AG10803 (cell line): ENCODE measurements at regions not wholly inside any gene's neighbourhood (a gene's known extent, or its start where the extent isn't known, plus 50 kb on each side); places are given as distances from the start of the nearest gene placed in this dataset.
A peak's percentile ranks its signal among the peaks of the same experiment; 100 is the strongest.

ENCODE experiments used
- DNase-seq: peaks from one replicate; pipeline ENCODE4 v3.0.0; 2010; ENCODE audit warnings: low read depth
- H3K4me3 ChIP-seq: 2 replicates; pipeline ENCODE4 v1.5.1; 2011; ENCODE audit warnings: mild to moderate bottlenecking, low read length, control low read depth
- TF ChIP-seq, protein P1 (sequence below): conservative IDR thresholded peaks from 2 replicates; pipeline ENCODE4 v1.5.1; 2011; ENCODE audit warnings: mild to moderate bottlenecking, low read length, control low read depth, inconsistent platforms

- no peak for DNase-seq
- H3K4me3 ChIP-seq: no peak overlapping the region
- TF ChIP-seq, protein P1, sequence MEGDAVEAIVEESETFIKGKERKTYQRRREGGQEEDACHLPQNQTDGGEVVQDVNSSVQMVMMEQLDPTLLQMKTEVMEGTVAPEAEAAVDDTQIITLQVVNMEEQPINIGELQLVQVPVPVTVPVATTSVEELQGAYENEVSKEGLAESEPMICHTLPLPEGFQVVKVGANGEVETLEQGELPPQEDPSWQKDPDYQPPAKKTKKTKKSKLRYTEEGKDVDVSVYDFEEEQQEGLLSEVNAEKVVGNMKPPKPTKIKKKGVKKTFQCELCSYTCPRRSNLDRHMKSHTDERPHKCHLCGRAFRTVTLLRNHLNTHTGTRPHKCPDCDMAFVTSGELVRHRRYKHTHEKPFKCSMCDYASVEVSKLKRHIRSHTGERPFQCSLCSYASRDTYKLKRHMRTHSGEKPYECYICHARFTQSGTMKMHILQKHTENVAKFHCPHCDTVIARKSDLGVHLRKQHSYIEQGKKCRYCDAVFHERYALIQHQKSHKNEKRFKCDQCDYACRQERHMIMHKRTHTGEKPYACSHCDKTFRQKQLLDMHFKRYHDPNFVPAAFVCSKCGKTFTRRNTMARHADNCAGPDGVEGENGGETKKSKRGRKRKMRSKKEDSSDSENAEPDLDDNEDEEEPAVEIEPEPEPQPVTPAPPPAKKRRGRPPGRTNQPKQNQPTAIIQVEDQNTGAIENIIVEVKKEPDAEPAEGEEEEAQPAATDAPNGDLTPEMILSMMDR: no peak
Measured at GRCh38 chrX:131745942-131746489, 202.1 kb downstream of the OR13H1 start.

DNA sequence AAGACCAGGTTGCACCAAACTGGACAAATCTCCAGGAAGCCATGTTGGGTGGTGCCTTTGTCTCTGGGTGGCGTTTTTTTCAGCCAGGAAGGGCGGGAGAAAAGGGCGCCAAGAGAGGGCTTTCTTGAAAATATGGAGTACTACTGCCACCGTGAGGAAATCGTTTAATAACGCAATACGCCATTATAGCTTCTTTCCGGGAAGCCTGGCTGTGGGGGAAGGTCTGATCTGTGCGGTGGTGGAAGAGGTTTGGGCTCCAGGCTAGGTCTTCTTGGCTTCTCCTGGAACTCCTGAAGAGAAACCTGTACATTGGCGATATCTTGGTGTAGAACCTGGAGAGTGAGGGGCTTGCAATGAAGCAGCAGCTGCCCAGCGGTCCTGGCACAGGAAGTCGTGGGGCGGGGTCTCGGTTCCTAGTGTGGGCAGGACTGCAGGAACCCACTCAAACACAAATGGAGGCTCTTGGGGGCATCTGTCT, 202.7 kb downstream of the OR13H1 start:
- TF ChIP-seq, protein P1: no peak
- H3K4me3 ChIP-seq: no peak overlapping the region
- DNase-seq: no peak

DNA sequence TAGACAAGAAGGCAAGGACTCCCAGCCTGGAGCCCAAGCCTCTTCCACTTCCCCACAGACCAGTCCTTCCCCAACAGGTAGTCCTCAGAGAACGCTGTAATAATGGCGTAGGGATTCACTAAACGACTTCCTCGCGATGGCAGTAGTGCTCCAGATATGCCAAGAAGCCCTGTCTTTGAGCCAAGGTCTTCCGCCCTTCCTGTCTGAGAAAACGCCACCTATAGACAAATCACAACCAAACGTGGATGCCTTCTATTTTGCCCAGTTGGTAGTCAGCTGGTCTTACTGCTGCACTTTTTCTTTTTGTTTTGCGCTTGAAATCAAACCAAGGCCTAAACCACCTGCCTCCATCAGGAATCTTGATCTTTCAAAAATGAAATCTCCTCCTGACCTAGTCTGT, 203.3 kb downstream of the OR13H1 start:
- DNase-seq: no peak
- H3K4me3 ChIP-seq: no peak overlapping the region
- TF ChIP-seq, protein P1: no peak

DNA sequence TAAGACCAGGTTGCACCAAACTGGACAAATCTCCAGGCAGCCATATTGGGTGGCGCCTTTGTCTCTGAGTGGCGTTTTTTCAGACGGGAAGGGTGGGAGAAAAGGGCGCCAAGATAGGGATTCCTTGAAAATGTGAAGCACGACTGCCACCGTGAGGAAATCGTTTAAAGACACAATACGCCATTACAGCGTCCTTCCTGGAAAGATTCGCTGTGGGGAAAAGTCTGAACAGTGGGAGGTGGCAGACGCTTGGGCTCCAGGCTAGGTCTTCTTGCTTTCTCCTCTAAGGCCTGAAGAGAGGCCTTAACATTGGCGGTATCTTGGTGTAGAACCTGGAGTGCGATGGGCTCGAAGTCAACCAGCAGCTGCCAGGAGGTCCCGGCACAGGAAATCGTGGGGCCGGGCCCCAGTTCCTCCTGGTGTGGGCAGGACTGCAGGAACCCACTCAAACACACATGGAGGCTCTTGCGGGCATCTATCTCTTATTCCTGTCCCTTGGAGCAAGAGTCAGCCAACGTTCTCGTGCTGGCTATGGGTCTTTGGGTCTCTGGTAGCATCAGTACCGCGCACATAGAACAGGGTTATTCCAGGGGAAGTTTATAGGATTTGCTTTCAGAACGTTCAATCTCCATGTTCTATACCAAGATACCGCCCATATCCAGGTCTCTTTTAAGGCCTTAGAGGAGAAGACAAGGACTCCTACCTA, 208.8 kb downstream of the OR13H1 start:
- no peak for DNase-seq
- H3K4me3 ChIP-seq: no peak overlapping the region
- TF ChIP-seq, protein P1: no peak

- no peak overlapping the region for H3K4me3 ChIP-seq
- DNase-seq: peak; percentile 5
- TF ChIP-seq, protein P1: no peak
Measured at GRCh38 chrX:131762802-131763234, 218.9 kb downstream of the OR13H1 start.

- H3K4me3 ChIP-seq: no peak overlapping the region
- TF ChIP-seq, protein P1: no peak
Measured at GRCh38 chrX:131763674-131764073, 219.8 kb downstream of the OR13H1 start.

DNA sequence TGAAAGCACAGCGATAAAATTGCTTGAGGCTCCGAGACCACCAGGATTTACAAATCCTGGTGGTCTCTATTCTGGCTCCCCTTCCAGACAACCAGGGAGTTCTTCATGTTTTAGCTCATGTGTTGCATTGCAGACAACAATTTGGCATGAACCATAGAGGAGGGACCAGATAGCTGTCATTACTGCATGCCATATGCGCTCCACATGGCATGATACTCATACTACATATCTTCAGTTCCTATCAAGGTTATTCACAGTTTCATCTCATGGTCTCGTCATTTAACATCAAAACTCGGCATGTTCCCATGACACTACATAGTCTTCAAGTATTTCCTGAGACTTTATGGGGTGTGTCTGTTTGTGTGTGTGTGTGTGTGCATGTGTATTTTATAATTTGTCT, 220.3 kb downstream of the OR13H1 start:
- no peak overlapping the region for H3K4me3 ChIP-seq
- DNase-seq: peak; percentile 13
- TF ChIP-seq, protein P1: no peak

More at GRCh38 chrX:131763674-131764073, 219.8 kb downstream of the OR13H1 start:
- DNase-seq: peak; percentile 17
